ENCODE measurements at regions not wholly inside any gene's neighbourhood (a gene's known extent, or its start where the extent isn't known, plus 50 kb on each side); places are given as distances from the start of the nearest gene placed in this dataset.
"Not testable (repeated sequence)": the region's sequence is repeated elsewhere in the genome, so short reads cannot be mapped to it uniquely, and the experiment has no call there.

DNA sequence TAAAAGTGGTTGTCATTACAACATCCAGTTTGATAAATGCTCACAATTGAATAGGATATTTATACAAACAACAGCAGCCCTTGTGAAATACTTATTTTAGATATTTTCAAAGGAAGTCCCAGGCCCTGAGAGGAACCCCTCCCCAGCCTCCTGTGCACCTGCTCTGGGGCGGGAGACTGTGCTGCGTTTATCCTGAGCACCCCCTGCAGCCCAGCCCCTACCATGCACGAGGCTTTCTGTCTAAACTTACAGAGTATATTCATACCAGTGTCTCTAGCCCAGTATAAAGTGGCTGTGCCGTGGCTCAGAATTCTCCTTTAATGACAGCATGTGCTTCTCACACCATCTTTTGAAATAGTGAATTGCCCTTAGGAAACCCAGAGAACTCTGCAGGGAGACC lies 1084.3 kb downstream of the TMEM121 start:
- no peak for DNase-seq (ENCODE audit: low read depth)

DNA sequence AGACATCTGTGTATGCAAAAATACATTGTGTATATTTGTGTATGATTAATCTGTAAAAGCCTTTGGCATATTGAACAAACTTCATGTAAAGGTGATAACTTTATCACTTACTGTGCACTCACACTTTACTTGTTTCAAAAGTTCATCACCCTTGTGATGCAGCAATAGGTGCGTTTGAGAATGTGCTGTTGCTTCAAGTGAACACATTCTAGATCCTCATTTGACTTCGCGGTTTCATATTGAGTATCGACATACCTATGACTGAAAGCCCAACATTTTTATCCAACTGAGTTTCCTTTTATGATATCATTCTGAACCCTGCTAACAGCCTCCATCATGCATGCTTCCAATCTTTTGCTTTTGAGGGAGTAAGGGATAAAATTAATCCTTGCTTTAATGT lies 1086.9 kb downstream of the TMEM121 start:
- DNase-seq (ENCODE audit: low read depth) = no peak

DNA sequence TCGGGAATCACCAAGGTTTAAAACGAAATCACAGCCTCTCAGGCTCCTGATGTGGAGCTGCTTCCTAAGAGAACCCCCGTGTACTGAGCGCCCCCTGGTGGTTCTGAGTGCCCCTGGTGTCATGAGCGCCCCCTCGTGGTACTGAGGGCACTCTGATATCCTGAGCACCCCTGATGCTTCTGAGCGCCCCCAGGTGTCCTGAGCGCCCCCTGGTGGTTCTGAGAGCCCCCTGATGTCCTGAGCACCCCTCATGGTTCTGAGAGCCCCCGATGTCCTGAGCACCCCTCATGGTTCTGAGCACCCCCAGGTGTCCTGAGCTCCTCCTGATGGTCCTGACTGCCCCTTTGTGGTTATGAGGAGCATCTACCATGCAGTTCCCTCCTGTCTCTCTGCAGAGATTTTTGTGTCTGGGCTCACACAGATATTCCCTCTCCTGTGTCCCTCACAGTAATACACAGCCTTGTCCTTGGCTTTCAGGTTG lies 1092.1 kb downstream of the TMEM121 start:
- DNase-seq (ENCODE audit: low read depth) = peak; percentile 1

DNA sequence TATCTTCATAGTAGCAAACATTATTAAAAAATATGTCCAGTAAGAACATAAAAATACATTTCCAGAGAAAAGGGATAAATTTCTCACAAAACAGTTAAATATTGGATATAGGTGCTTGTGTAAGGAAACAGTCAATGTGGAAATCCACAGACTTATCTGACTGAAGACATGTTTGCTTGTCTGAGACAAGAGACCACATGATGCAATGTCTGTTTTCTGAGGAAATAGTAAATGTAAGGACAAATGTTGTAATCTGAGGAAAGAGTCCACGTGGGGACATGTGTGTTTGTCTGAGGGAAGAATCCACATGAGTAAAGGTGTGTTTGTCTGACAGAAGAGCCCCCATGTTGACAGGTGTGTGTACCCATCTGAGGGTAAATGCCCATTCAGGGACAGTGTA lies 1093.2 kb downstream of the TMEM121 start:
- no peak for DNase-seq (ENCODE audit: low read depth)

DNA sequence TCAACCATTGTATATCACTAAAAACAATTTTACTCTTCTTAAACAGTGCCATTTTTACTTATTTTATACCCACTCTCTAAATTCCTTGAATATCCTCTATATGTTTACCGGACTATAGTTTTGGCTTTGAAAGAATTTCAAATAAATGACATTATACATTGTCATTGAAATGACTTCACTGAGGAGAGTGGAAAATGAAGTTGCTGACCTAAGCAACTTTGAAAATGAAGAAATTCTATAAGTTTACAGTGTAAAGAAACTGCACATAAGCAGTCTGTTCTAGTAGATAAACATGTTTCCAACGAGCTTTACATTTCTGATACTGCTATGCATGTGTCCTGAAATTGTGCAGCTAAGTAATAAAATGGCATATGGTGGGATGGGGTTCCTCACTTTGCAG lies 1094.0 kb downstream of the TMEM121 start:
- no peak for DNase-seq (ENCODE audit: low read depth)

DNA sequence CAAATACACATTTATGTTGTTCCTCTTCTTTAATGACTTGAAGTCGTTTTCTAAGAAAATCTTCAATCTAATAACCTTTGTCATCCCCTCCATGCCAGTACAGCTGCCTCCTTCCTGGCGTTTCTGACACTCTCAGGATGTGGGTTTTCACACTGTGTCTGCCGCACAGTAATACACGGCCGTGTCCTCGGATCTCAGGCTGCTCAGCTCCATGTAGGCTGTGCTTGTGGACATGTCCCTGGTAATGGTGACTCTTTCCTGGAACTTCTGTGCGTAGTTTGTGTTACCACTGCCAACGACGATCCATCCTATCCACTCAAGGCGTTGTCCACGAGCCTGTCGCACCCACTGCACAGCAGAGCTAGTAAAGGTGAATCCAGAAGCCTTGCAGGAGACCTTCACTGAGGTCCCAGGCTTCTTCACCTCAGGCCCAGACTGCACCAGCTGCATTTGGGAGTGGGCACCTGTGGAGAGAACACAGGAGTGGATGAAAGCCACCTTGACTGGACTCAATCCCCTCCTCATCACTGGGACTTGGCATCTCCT lies 1095.9 kb downstream of the TMEM121 start:
- no peak for DNase-seq (ENCODE audit: low read depth)

DNA sequence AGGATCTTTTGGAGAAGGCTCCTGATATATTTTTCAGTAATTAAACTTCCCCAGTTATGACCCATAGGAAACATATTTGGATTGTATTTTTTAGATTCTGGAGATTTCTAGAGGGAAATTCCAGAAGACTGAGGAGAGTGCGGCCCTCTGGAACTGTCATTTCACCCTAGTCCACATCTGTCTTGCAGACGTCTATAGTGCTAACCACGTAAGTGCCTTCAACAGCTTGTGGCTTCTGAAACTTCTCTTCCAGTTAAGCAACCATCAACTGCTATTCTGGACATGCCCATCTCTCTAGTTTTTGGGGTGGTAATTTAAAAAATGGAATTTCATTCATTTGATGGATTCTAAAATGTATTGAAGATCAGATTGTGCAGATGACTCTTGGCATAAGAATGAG lies 1098.8 kb downstream of the TMEM121 start:
- no peak for DNase-seq (ENCODE audit: low read depth)

DNA sequence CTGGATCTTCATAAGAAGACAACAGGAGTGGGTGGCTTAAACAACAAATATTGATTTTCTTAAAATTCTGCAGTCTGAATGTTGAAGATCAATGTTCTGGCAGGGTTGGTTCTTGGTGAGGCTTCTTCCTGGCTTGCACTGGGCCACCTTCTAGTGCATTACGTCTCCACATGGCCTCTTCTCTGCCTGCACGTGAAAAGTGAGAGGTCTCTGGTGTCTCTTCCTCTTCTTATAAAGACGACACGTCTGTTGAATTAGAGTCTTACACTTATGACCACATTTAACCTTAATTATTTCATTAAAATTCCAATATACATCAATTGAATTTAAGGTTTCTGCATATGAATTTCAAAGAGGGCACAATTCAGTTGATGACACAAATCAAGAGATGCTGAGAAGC lies 1100.1 kb downstream of the TMEM121 start:
- not testable (repeated sequence) for DNase-seq (ENCODE audit: low read depth)

DNA sequence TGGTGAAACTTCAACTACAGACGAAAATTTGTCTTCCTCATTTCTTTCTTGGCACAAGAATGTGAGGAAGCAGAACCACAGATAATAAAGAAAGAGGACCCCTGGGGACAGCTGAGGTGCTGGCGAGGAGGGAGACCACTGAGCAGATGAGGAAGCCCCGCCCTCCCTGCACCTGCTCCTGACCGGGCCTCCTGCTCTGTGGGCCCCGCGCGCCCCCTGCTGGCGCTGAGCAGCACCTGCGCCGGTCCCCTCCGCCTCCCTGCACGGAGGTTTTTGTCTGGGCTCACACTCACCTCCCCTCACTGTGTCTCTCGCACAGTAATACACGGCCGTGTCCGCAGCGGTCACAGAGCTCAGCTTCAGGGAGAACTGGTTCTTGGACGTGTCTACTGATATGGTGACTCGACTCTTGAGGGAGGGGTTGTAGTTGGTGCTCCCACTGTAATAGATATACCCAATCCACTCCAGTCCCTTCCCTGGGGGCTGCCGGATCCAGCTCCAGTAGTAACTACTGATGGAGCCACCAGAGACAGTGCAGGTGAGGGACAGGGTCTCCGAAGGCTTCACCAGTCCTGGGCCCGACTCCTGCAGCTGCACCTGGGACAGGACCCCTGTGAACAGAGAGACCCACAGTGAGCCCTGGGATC lies 1100.7 kb downstream of the TMEM121 start:
- not testable (repeated sequence) for DNase-seq (ENCODE audit: low read depth)

DNA sequence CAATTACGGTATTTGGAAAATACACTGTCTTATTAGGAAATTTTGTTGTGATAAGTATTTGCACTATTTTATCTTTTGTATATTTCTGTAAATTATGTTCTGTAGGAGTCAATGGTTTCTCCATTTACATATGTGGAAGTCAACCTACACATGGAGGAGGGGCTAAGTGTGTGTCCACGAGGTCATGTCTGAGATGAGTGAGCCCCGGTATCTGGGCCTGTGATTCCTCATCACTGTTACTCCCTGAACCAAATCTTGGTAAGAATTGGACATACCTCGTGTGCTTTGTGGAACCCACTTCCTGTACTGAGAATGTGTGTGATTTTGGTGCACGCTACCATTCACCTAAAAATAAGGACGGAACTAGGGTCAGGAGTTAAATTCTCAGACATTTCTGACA lies 1105.5 kb downstream of the TMEM121 start:
- no peak for DNase-seq (ENCODE audit: low read depth)

DNA sequence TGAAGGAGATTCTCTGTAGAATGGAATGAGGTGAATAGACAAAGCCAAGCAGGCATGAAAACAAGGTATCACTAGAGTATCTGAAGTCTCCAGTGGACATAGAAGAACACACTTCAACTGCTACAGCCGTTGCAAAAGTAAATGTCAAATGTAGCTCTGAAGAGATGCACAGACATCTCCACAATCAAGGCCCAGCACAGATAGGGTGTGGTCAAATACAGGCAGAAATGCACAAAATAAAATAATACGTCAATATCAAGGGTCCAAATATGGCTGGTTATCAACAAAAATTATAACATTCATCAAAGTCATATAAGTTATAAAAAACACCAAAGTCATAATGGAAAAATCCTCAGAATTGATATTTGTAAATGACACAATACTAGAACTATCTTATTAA lies 1107.3 kb downstream of the TMEM121 start:
- no peak for DNase-seq (ENCODE audit: low read depth)

DNA sequence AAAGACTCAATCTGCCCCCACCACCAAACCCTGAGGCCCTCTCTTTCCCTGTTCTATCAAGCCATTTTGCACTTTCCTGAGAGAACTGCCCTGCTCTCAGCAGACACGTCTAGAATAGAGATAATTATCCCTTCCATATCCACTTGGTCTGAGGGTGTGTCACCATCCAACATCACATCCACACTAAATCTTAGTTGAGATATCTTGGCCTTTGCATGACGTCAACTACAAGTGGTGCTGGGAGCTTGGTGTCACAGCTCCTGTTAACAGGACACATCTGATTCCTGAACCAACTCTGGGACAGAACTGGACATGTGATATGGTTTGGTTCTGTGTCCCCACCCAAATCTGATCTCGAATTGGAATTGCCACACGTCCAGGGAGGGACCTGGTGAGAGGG lies 1109.2 kb downstream of the TMEM121 start:
- no peak for DNase-seq (ENCODE audit: low read depth)

DNA sequence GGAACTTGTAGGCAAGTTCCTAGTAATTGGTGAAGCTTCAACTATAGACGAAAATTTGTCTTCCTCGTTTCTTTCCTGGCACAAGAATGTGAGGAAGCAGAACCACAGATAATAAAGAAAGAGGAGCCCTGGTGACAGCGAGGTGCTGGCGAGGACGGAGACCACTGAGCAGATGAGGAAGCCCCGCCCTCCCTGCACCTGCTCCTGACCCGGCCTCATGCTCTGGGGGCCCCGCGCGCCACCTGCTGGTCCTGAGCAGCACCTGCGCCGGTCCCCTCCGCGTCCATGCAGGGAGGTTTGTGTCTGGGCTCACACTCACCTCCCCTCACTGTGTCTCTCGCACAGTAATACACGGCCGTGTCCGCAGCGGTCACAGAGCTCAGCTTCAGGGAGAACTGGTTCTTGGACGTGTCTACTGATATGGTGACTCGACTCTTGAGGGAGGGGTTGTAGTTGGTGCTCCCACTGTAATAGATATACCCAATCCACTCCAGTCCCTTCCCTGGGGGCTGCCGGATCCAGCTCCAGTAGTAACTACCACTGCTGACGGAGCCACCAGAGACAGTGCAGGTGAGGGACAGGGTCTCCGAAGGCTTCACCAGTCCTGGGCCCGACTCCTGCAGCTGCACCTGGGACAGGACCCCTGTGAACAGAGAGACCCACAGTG lies 1112.5 kb downstream of the TMEM121 start:
- DNase-seq (ENCODE audit: low read depth) = not testable (repeated sequence)

DNA sequence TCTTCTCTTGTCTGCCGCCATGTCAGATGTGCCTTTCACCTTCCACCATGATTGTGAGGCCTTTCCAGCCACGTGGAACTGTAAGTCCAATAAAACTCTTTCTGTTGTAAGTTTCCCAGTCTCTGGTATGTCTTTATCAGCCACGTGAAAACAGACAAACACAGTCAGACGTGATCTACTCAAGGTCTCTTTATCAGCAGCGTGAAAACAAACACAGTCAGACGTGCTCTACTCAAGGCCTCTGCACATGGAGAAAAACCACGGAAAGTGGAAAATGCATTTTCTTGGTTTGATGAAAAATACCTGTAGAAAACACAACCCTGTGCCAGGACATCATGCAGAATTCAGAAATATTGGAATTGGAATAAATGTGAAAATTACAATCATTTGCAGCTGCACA lies 1115.7 kb downstream of the TMEM121 start:
- no peak for DNase-seq (ENCODE audit: low read depth)

DNA sequence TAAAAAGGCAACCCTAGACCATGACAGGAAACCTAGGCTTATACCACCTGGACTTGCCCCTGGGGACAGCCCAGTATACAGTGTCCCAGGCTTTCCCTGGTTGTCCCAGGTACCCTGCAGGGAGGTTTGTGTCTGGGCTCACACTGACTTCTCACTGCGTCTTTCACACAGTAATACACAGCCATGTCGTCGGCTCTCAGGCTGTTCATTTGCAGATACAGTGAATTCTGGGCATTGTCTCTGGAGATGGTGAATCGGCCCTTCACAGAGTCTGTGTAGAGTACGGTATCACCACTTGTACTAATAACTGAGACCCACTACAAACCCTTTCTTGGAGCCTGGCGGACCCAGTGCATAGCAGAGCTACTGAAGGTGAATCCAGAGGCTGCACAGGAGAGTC lies 1116.6 kb downstream of the TMEM121 start:
- not testable (repeated sequence) for DNase-seq (ENCODE audit: low read depth)

DNA sequence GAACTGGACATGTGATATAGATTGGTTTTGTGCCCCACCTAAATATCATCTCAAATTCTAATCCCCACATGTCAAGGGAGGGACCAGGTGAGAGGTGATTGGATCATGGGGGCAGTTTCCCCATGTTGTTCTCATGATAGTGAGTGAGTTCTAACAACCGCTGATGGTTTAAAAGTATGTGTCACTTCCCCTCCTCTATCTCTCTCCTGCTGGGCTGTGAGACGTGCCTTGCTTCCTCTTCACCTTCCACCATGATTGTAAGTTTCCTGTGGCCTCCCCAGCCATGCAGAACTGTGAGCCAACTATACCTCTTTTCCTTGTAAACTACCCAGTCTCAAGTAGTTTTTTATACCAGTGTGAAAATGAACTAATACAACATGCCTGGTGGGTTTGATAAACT lies 1122.5 kb downstream of the TMEM121 start:
- DNase-seq (ENCODE audit: low read depth) = not testable (repeated sequence)

DNA sequence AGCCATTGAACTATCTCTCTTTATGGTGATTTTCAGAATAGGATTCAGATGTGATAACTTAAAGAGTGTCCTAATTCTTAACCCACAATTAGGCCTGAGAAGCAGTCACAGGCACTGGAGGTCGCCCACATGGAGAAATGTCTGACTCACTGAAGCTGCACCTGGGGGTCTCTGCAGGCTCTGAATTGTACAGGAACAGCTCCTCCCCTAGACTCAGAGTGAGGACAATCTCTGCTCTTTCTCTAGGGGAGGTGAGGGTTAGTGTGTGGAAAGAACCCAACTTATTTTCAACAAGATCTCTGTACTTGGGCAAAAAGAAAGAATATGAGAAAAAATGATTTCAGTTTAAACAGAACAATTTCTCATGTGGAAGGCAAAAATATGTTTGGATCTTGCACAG lies 1124.6 kb downstream of the TMEM121 start:
- no peak for DNase-seq (ENCODE audit: low read depth)

DNA sequence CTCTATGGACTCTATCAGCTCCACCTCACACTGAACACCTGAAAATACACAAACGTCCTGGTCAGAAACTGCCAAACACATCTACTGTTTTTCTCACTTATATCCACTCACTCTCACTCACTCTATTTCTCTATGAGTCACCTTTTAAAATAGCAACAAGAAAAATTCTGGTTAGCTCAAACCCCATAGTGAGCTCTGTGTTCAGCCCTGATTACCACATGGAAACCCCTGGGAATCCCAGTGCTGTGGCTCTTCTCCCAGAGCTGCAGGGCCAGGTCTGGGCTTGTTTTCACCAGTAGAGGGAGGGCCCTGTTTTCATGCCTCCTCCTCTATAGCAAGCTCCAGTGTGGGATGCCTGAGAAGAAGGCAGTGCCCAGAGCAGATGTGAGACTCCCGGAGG lies 1126.1 kb downstream of the TMEM121 start:
- no peak for DNase-seq (ENCODE audit: low read depth)

DNA sequence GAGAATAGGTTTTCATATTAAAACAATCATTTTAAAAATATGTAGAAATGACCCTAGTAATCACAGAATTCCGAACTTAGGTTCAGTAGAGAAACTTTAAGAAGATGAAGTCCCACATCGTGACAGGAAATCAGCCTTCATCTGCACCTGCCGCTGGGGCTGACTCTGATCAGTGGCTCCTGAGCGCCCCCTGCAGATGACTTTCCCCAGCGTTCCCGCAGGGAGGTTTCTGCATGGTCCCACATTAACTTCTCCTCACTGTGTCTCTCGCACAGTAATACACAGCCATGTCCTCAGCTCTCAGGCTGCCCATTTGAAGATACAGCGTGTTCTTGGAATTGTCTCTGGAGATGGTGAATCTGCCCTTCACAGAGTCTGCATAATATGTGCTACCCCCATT lies 1131.1 kb downstream of the TMEM121 start:
- no peak for DNase-seq (ENCODE audit: low read depth)

DNA sequence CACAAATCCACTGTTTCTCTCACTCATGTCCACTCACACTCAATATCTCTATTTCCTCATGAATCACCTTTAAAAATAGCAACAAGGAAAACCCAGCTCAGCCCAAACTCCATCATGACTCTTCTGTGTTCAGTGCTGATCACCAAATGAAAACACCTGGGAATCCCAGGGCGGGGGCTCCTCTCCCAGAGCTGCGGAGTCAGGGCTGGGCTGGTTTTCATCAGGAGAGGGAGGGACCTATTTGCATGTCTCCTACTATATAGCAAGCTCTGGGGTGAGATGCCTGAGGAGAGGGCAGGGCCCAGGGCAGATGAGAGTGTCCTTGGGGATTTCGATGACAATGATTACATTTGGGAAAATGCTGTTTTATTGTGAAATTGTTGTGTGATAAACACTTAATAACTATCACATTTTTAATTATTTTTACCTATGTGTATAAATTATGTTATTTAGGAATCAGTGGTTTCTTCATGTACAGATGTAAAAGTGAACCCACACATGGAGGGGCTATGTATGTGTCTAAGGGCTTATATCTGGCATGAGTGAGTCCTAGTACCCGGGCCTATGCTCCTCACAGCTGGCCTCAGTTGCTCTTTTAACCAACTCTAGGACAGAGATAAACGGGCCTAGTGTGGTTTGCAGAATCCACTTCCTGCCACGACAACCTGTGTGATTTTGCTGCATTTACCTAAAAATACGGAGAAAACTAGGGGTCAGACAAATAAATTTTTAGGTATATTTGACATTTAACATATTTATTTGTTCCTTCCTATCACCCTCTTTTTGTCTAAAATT lies 1131.9 kb downstream of the TMEM121 start:
- not testable (repeated sequence) for DNase-seq (ENCODE audit: low read depth)

DNA sequence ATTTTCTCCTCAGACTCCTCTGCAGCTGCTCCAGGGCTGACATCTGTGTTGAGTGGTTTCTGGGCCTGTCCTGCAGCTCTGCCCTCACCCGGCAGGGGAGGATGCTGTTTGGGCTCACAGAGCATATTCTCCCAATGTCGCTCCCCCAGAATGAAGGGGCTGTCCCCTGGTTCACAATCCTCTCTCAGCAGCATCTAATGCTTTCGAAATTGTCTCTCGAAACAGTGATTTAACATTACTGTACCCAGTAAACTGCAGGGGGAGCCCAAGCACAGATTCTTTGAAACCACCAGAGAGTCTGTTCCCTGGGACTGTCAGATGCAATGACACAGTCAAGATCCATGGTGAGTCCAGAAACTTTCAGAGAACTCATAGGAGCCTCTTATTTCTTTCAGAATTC lies 1135.2 kb downstream of the TMEM121 start:
- DNase-seq (ENCODE audit: low read depth) = peak; percentile 1

DNA sequence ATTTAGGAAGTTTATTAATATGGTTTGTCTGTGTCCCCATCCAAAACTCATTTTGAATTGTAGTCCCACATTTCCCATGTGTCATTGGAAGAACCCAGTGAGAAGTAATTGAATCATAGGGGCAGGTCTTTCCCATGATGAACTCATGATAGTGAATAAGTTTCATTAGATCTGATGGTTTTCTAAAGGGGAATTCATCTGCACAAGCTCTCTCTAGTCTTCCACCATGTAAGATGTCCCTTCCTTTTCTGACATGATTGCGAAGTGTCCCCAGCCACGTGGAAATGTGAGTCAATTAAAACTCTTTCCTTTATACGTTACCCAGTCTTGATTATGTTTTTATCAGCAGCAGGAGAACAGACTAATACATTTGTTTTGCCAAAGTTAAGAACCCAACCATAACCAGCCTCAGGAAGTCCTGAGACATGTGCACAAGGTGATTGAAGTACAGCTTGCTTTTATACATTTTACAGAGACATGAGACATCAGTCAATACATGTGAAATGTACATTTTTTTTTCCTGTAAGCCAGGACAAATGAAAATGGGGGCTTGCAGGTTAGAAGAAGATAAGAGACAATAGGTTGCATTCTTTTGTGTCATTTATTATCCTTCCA lies 1136.7 kb downstream of the TMEM121 start:
- DNase-seq (ENCODE audit: low read depth) = no peak
